NCI-H1048 (cell line): ENCODE measurements at regions not wholly inside any gene's neighbourhood (a gene's known extent, or its start where the extent isn't known, plus 50 kb on each side); places are given as distances from the start of the nearest gene placed in this dataset.
"Not testable (repeated sequence)": the region's sequence is repeated elsewhere in the genome, so short reads cannot be mapped to it uniquely, and the experiment has no call there.

Source experiments
- DNase-seq: peaks from one replicate; lab custom pipeline; 2025; lab: John Stamatoyannopoulos, UW

GRCh38 chr5:92633875-92634487 is 947.0 kb downstream of the NR2F1-AS1 start:
- DNase-seq = no peak

GRCh38 chr5:92633176-92633575 is 947.8 kb downstream of the NR2F1-AS1 start:
- DNase-seq = no peak

GRCh38 chr5:92631237-92631701 is 949.8 kb downstream of the NR2F1-AS1 start:
- not testable (repeated sequence) for DNase-seq

- DNase-seq = no peak
These were observed 951.4 kb downstream of the NR2F1-AS1 start for GRCh38 chr5:92629574-92629973.

GRCh38 chr5:92629000-92629399 is 952.0 kb downstream of the NR2F1-AS1 start:
- DNase-seq = no peak

GRCh38 chr5:92627186-92627585 is 953.8 kb downstream of the NR2F1-AS1 start:
- no peak for DNase-seq

- DNase-seq = no peak
These were observed 964.9 kb downstream of the NR2F1-AS1 start for GRCh38 chr5:92616085-92616484.

- DNase-seq = no peak
These were observed 967.5 kb downstream of the NR2F1-AS1 start for GRCh38 chr5:92613546-92613945.

- not testable (repeated sequence) for DNase-seq
These were observed 970.6 kb downstream of the NR2F1-AS1 start for GRCh38 chr5:92610435-92610834.

- no peak for DNase-seq
These were observed 975.4 kb downstream of the NR2F1-AS1 start for GRCh38 chr5:92605591-92605990.

GRCh38 chr5:92599217-92599810 is 981.7 kb downstream of the NR2F1-AS1 start:
- DNase-seq = no peak

- DNase-seq = no peak
These were observed 987.0 kb downstream of the NR2F1-AS1 start for GRCh38 chr5:92594031-92594430.

- no peak for DNase-seq
These were observed 992.1 kb downstream of the NR2F1-AS1 start for GRCh38 chr5:92588876-92589275.

GRCh38 chr5:92581690-92582089 is 999.3 kb downstream of the NR2F1-AS1 start:
- no peak for DNase-seq

GRCh38 chr5:92581249-92581648 is 999.8 kb downstream of the NR2F1-AS1 start:
- DNase-seq = no peak

- no peak for DNase-seq
These were observed 1000.2 kb downstream of the NR2F1-AS1 start for GRCh38 chr5:92580814-92581213.

GRCh38 chr5:92574023-92574422 is 1007.0 kb downstream of the NR2F1-AS1 start:
- no peak for DNase-seq

- DNase-seq = no peak
These were observed 1012.5 kb downstream of the NR2F1-AS1 start for GRCh38 chr5:92568522-92568921.

- DNase-seq = no peak
These were observed 1013.1 kb downstream of the NR2F1-AS1 start for GRCh38 chr5:92567831-92568450.

- no peak for DNase-seq
These were observed 1014.8 kb downstream of the NR2F1-AS1 start for GRCh38 chr5:92566113-92566786.

GRCh38 chr5:92565673-92566072 is 1015.3 kb downstream of the NR2F1-AS1 start:
- no peak for DNase-seq

GRCh38 chr5:92562065-92562464 is 1019.0 kb downstream of the NR2F1-AS1 start:
- DNase-seq = no peak

- no peak for DNase-seq
These were observed 1019.5 kb downstream of the NR2F1-AS1 start for GRCh38 chr5:92561411-92561959.
